Adrenal gland (tissue), 9 donors: ENCODE measurements at regions not wholly inside any gene's neighbourhood (a gene's known extent, or its start where the extent isn't known, plus 50 kb on each side); places are given as distances from the start of the nearest gene placed in this dataset.

Experiments used
- DNase-seq, 7 donors: peaks; one replicate each; pipeline ENCODE4 v3.0.0-alpha.2; 2019 to 2020
- H3K27ac ChIP-seq, 5 donors: fragments of 200-600 bp; sonication (generic) in 4 of 5; 1 replicate in 3 of 5; 2 replicates in 2 of 5; pipeline versions ENCODE4 v1.5.1 to v1.8.0; 2016 to 2020; ENCODE audit warnings: mild to moderate bottlenecking in 1 of 5
- H3K27me3 ChIP-seq: fragments of 200-600 bp; 2 replicates; pipeline ENCODE4 v1.8.0; 2021
- H3K36me3 ChIP-seq, 2 donors: fragments of 200-600 bp; replicated peaks in 1 of 2; 1 replicate in 1 of 2; 2 replicates in 1 of 2; pipeline versions ENCODE4 v1.5.1 to v1.8.0; 2018 to 2022
- H3K4me1 ChIP-seq, 2 donors: fragments of 200-600 bp; replicated peaks in 1 of 2; 1 replicate in 1 of 2; 2 replicates in 1 of 2; pipeline versions ENCODE4 v1.5.1 to v1.8.0; 2018 to 2021
- H3K4me3 ChIP-seq, 4 donors: fragments of 200-600 bp; sonication (generic) in 3 of 4; one replicate each; pipeline ENCODE4 v1.5.1; 2016 to 2018
- H3K9me3 ChIP-seq, 3 donors: fragments of 200-600 bp; sonication (generic) in 1 of 3; replicated peaks in 1 of 3; 1 replicate in 2 of 3; 2 replicates in 1 of 3; pipeline versions ENCODE4 v1.5.1 to v1.8.0; 2016 to 2021
- POLR2A ChIP-seq, 2 donors: fragments of 450-650 bp; IDR thresholded peaks; one replicate each; pipeline ENCODE4 v1.6.1; 2017; ENCODE audit warnings: antibody characterized with exemption in 2 of 2, mild to moderate bottlenecking in 2 of 2, moderate library complexity in 1 of 2
- WGBS, 4 donors: extraction: QIAGEN DNeasy Blood & Tissue Kit in 2 of 4; methylation state at CpG; one replicate each; pipeline versions ENCODE4 v1.1.5 to v1.1.7; 2013 to 2017; 5-methylcytosine and 5-hydroxymethylcytosine counted together
- intact Hi-C, 2 donors: fragments of 100-400 bp; cut with DNase I; formaldehyde crosslinking; loops; one replicate each; pipeline versions ENCODE4 v1.14.1 to v1.15.0; 2022 to 2023
- TF ChIP-seq, protein P1 (sequence below), 6 experiments: fragments of 450-650 bp in 4 of 6; fragments of 200-600 bp in 2 of 6; sonication (generic) in 1 of 6; IDR thresholded peaks; 1 replicate in 5 of 6; 2 replicates in 1 of 6; pipeline versions ENCODE4 v1.5.1 to v1.8.0; 2016 to 2021; ENCODE audit warnings: antibody characterized with exemption in 6 of 6, mild to moderate bottlenecking in 2 of 6, moderate library complexity in 1 of 6
- donor health status: healthy with polysubstance abuse.
- donor health status: Bipolar disorder and iron deficiency.
- donor health status: DM: yes; HTN: yes; CAD: no.
- donor health status: DM: no; HTN: no; CAD: no.
- donor health status: DM: no; HTN: no; CAD: no.

DNA sequence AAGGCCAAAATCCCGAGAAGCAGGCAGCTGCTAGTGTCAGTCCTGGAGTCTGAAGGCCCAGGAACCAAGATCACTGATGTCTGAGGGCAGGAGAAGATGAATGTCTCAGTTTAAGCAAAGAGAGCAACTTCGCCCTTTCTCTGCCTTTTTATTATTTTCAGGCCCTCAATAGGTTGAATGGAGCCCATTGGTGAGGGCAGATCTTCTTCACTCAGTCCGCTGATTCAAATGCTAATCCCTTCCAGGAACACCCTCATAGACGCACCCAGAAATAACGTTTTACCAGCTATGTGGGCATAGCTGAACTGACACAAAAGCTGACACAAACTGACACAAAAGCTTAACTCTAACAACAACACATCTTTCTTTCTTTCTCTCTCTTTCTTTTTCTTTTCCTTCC is 78.0 kb upstream of the KCNJ3 start:
- Histone ChIP-seq H3K4me1 (no peaks in the 10 kb centered on the region), H3K36me3 (no peaks in the 10 kb centered on the region), H3K27me3 (no peaks in the 10 kb centered on the region), H3K27ac (no peak overlapping the region), H3K9me3 (peaks cover 0 to 4% (median 0%) of the 10 kb centered on the region in 3 donors), H3K4me3 (no peak overlapping the region)
- intact Hi-C loops, result loop anchor here in 1 of 2 donors (10.0 kb wide), 1 partner anchor 694 kb away; no protein-coding TSS in a partner anchor
- TF ChIP-seq, protein P1, sequence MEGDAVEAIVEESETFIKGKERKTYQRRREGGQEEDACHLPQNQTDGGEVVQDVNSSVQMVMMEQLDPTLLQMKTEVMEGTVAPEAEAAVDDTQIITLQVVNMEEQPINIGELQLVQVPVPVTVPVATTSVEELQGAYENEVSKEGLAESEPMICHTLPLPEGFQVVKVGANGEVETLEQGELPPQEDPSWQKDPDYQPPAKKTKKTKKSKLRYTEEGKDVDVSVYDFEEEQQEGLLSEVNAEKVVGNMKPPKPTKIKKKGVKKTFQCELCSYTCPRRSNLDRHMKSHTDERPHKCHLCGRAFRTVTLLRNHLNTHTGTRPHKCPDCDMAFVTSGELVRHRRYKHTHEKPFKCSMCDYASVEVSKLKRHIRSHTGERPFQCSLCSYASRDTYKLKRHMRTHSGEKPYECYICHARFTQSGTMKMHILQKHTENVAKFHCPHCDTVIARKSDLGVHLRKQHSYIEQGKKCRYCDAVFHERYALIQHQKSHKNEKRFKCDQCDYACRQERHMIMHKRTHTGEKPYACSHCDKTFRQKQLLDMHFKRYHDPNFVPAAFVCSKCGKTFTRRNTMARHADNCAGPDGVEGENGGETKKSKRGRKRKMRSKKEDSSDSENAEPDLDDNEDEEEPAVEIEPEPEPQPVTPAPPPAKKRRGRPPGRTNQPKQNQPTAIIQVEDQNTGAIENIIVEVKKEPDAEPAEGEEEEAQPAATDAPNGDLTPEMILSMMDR (IDR thresholded peaks at IDR 0.05), result no peak
- no peak for TF ChIP-seq POLR2A (IDR thresholded peaks at IDR 0.05)
- 66 to 86% (median 80%) methylated on average over 5 of the region's 5 CpGs for WGBS, 4 donors
- DNase-seq, result no peak

DNA sequence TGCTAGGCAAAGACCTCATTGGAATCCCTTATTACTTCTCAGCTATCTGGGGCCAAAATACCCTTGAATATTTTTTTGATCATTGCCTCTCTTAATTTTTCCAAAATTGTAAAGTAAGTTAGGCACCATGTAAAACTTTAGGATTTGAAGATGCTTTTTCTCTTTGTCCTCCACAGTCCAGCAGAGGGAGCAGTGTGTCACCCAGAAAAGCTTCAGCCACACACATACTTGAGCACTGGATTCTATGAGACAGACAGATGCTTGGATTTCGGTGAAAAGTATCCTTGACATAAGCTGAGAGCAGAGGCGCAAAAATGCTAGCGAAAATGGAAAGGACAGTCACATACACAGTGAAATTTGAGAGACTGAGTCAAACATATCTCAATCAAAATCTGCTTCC is 74.7 kb upstream of the KCNJ3 start:
- Histone ChIP-seq H3K9me3 (no peaks in the 10 kb centered on the region), H3K27ac (no peak overlapping the region), H3K27me3 (no peaks in the 10 kb centered on the region), H3K36me3 (no peaks in the 10 kb centered on the region), H3K4me3 (no peak overlapping the region), H3K4me1 (no peaks in the 10 kb centered on the region)
- intact Hi-C loops, result loop anchor here in 1 of 2 donors (10.0 kb wide), 1 partner anchor 691 kb away; no protein-coding TSS in a partner anchor
- 19 to 37% (median 31%) methylated on average over 3 of the region's 3 CpGs for WGBS, 4 donors
- TF ChIP-seq POLR2A (IDR thresholded peaks at IDR 0.05), result no peak
- TF ChIP-seq, protein P1 (IDR thresholded peaks at IDR 0.05), result peak; percentile 32 to 63 (median 50)
- peak in 6 of 7 donors; percentile 11 to 63 (median 32) for DNase-seq

DNA sequence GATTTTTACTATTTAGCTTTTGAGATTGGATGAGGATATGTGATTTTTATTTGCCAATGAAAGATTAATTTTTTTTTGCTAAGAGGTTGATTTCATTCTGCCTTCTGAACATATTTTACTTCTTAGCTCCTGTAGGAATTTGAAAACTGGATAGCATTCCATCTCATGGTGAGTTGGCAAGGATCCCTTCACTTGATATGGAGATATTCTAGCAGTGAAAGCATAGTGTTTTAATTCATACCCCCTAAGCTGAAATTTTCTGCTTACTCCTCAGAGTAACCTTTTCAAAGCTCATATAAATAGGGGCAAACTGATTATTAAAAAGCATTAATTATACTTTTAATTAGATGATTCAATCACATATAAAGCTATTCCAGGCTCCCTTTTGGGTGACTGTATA is 61.0 kb upstream of the KCNJ3 start:
- Histone ChIP-seq H3K4me3 (no peak overlapping the region), H3K27ac (no peak overlapping the region), H3K9me3 (no peaks in the 10 kb centered on the region), H3K4me1 (no peaks in the 10 kb centered on the region), H3K27me3 (no peaks in the 10 kb centered on the region), H3K36me3 (no peaks in the 10 kb centered on the region)
- TF ChIP-seq, protein P1 (IDR thresholded peaks at IDR 0.05), result no peak
- no peak for TF ChIP-seq POLR2A (IDR thresholded peaks at IDR 0.05)
- intact Hi-C loops, result no loop called here
- DNase-seq, result no peak

DNA sequence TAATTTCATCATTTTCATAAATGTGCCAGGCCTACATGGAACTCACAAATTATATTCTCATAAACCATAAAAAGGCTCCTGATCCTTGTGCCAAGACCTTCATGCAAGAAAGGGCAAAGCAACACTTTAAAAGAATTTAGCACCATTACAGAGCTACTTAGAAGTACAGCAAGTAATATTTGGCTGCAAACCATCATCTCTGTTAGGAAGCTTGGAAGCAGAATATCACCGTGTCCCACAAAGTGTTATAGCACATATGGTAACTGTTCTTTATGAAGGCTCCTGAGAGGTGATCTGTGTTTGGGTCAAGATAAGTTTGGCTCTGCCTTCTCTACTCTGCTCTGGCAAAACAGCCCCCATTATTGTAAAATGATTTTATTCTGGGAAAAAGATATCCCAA is 59.7 kb upstream of the KCNJ3 start:
- Histone ChIP-seq H3K27ac (no peak overlapping the region), H3K4me1 (no peaks in the 10 kb centered on the region), H3K36me3 (no peaks in the 10 kb centered on the region), H3K4me3 (no peak overlapping the region), H3K9me3 (no peaks in the 10 kb centered on the region), H3K27me3 (no peaks in the 10 kb centered on the region)
- DNase-seq, result no peak
- WGBS, 4 donors, result 60 to 82% (median 68%) methylated on average over 1 of the region's 1 CpG
- TF ChIP-seq, protein P1 (IDR thresholded peaks at IDR 0.05), result no peak
- TF ChIP-seq POLR2A (IDR thresholded peaks at IDR 0.05), result no peak
- intact Hi-C loops, result no loop called here
